Left lung (tissue), 4 donors: ENCODE measurements at regions not wholly inside any gene's neighbourhood (a gene's known extent, or its start where the extent isn't known, plus 50 kb on each side); places are given as distances from the start of the nearest gene placed in this dataset.

Source experiments
- ATAC-seq: fragments of 200-7000 bp; cut with Tn5 transposase; one replicate; pipeline ENCODE4 v1.9.1; 2020; ENCODE audit warnings: moderate library complexity
- DNase-seq, 4 donors: peaks; one replicate each; pipeline ENCODE4 v3.0.0-alpha.2; 2013 to 2020
- H3K27ac ChIP-seq, 2 donors: fragments of 200-600 bp; sonication (generic) in 1 of 2; one replicate each; pipeline versions ENCODE4 v1.5.0 to v1.8.0; 2020 to 2021
- H3K27me3 ChIP-seq, 2 donors: fragments of 200-600 bp; sonication (generic) in 1 of 2; one replicate each; pipeline versions ENCODE4 v1.5.0 to v1.8.0; 2020 to 2021
- H3K36me3 ChIP-seq, 2 donors: fragments of 200-600 bp; sonication (generic) in 1 of 2; one replicate each; pipeline versions ENCODE4 v1.5.0 to v1.8.0; 2020 to 2021
- H3K4me1 ChIP-seq, 2 donors: fragments of 200-600 bp; one replicate each; pipeline ENCODE4 v1.8.0; 2021
- H3K4me3 ChIP-seq, 2 donors: fragments of 200-600 bp; sonication (generic) in 1 of 2; one replicate each; pipeline versions ENCODE4 v1.5.0 to v1.8.0; 2020 to 2021; ENCODE audit warnings: mild to moderate bottlenecking in 1 of 2
- H3K9me3 ChIP-seq, 2 donors: fragments of 200-600 bp; sonication (generic) in 1 of 2; one replicate each; pipeline versions ENCODE4 v1.5.0 to v1.8.0; 2020 to 2021
- CTCF ChIP-seq, 2 donors: fragments of 200-600 bp; sonication (generic) in 1 of 2; IDR thresholded peaks; one replicate each; pipeline versions ENCODE4 v1.5.0 to v1.8.0; 2021; ENCODE audit warnings: antibody characterized with exemption in 2 of 2
- intact Hi-C, 2 donors: fragments of 100-400 bp; cut with DNase I; formaldehyde crosslinking; loops; one replicate each; pipeline versions ENCODE4 v1.11.2 to v1.14.2; 2022
- donor health status: DM: no; HTN: yes; CAD: no.
- donor health status: DM: no; HTN: no; CAD: no.

GRCh38 chr5:166013415-166013814 lies 2278.0 kb upstream of the WWC1 start:
- Histone ChIP-seq H3K27me3 (no peaks in the 10 kb centered on the region), H3K4me1 (no peaks in the 10 kb centered on the region), H3K9me3 (no peaks in the 10 kb centered on the region), H3K27ac (no peak overlapping the region), H3K4me3 (no peak overlapping the region), H3K36me3 (no peaks in the 10 kb centered on the region)
- DNase-seq, result no peak
- intact Hi-C loops, result no loop called here
- no peak for ATAC-seq
- no peak for TF ChIP-seq CTCF (IDR thresholded peaks at IDR 0.05)

GRCh38 chr5:166014256-166014655 lies 2277.2 kb upstream of the WWC1 start:
- Histone ChIP-seq H3K27me3 (no peaks in the 10 kb centered on the region), H3K36me3 (no peaks in the 10 kb centered on the region), H3K9me3 (no peaks in the 10 kb centered on the region), H3K27ac (no peak overlapping the region), H3K4me3 (no peak overlapping the region), H3K4me1 (no peaks in the 10 kb centered on the region)
- TF ChIP-seq CTCF (IDR thresholded peaks at IDR 0.05), result no peak
- ATAC-seq, result no peak
- intact Hi-C loops, result no loop called here
- DNase-seq, result no peak

GRCh38 chr5:166018716-166019115 lies 2272.7 kb upstream of the WWC1 start:
- no peak overlapping the region for H3K4me3 ChIP-seq
- H3K27ac ChIP-seq, result no peak overlapping the region
- no peaks in the 10 kb centered on the region for H3K4me1 ChIP-seq
- no peak for DNase-seq
- intact Hi-C loops, result no loop called here
- no peaks in the 10 kb centered on the region for H3K9me3 ChIP-seq
- ATAC-seq, result no peak
- no peaks in the 10 kb centered on the region for H3K27me3 ChIP-seq
- no peaks in the 10 kb centered on the region for H3K36me3 ChIP-seq
- TF ChIP-seq CTCF (IDR thresholded peaks at IDR 0.05), result no peak

- Histone ChIP-seq H3K27me3 (no peaks in the 10 kb centered on the region), H3K36me3 (no peaks in the 10 kb centered on the region), H3K9me3 (no peaks in the 10 kb centered on the region), H3K4me1 (no peaks in the 10 kb centered on the region), H3K4me3 (no peak overlapping the region), H3K27ac (no peak overlapping the region)
- intact Hi-C loops, result no loop called here
- TF ChIP-seq CTCF (IDR thresholded peaks at IDR 0.05), result no peak
- ATAC-seq (no peak), DNase-seq (no peak)
Measured at GRCh38 chr5:166022065-166022464, 2269.4 kb upstream of the WWC1 start.

GRCh38 chr5:166024970-166025369 lies 2266.5 kb upstream of the WWC1 start:
- ATAC-seq, result no peak
- H3K27ac ChIP-seq, result no peak overlapping the region
- intact Hi-C loops, result no loop called here
- no peaks in the 10 kb centered on the region for H3K27me3 ChIP-seq
- no peaks in the 10 kb centered on the region for H3K4me1 ChIP-seq
- H3K9me3 ChIP-seq, result peaks cover 0 to under 1% of the 10 kb centered on the region in 2 donors
- TF ChIP-seq CTCF (IDR thresholded peaks at IDR 0.05), result no peak
- no peak overlapping the region for H3K4me3 ChIP-seq
- no peaks in the 10 kb centered on the region for H3K36me3 ChIP-seq
- DNase-seq, result no peak
